DOHH2 (cell line): ENCODE measurements at regions not wholly inside any gene's neighbourhood (a gene's known extent, or its start where the extent isn't known, plus 50 kb on each side); places are given as distances from the start of the nearest gene placed in this dataset.
"Not testable (repeated sequence)": the region's sequence is repeated elsewhere in the genome, so short reads cannot be mapped to it uniquely, and the experiment has no call there.

Experiments used
- H3F3A ChIP-seq: fragments of 200-600 bp; sonication (generic), shearing (Covaris generic); 2 replicates; pipeline ENCODE4 v1.6.0; 2016; ENCODE audit warnings: antibody characterized with exemption, mild to moderate bottlenecking; ENCODE audit not compliant: control insufficient read depth, insufficient read depth
- H3K27ac ChIP-seq: fragments of 200-600 bp; sonication (generic); 2 replicates; pipeline ENCODE4 v1.5.1; 2014; ENCODE audit warnings: low read depth, mild to moderate bottlenecking, low read length, moderate library complexity
- H3K27me3 ChIP-seq: fragments of 200-600 bp; sonication (generic); 2 replicates; pipeline ENCODE4 v1.6.1; 2014; ENCODE audit warnings: mild to moderate bottlenecking, low read length, mixed read lengths; ENCODE audit not compliant: control insufficient read depth
- H3K36me3 ChIP-seq: fragments of 200-600 bp; sonication (generic); 2 replicates; pipeline ENCODE4 v1.6.1; 2014; ENCODE audit warnings: mild to moderate bottlenecking, low read length, moderate library complexity, mixed read lengths; ENCODE audit not compliant: control insufficient read depth
- H3K4me1 ChIP-seq: fragments of 200-600 bp; sonication (generic); 2 replicates; pipeline ENCODE4 v1.6.1; 2014; ENCODE audit warnings: mild to moderate bottlenecking, low read length, mixed read lengths; ENCODE audit not compliant: control insufficient read depth
- H3K4me2 ChIP-seq: fragments of 200-600 bp; sonication (generic); 2 replicates; pipeline ENCODE4 v1.6.0; 2014; ENCODE audit warnings: mild to moderate bottlenecking, low read length, moderate library complexity
- H3K4me3 ChIP-seq: fragments of 200-600 bp; sonication (generic); 2 replicates; pipeline ENCODE4 v1.5.1; 2014; ENCODE audit warnings: mild to moderate bottlenecking, low read length, mixed read lengths
- H3K79me2 ChIP-seq: fragments of 200-600 bp; sonication (generic); 2 replicates; pipeline ENCODE4 v1.6.1; 2014; ENCODE audit warnings: mild to moderate bottlenecking, low read length, mixed read lengths; ENCODE audit not compliant: control insufficient read depth
- H3K9me2 ChIP-seq: fragments of 200-600 bp; sonication (generic); replicated peaks from 2 replicates; pipeline ENCODE4 v1.6.1; 2014; ENCODE audit warnings: mild to moderate bottlenecking, low read length, mixed read lengths; ENCODE audit not compliant: control insufficient read depth
- H3K9me3 ChIP-seq: fragments of 200-600 bp; sonication (generic); 2 replicates; pipeline ENCODE4 v1.6.1; 2014; ENCODE audit warnings: antibody characterized with exemption, low read length, mixed read lengths; ENCODE audit not compliant: control insufficient read depth, insufficient read depth
- H4K20me1 ChIP-seq: fragments of 200-600 bp; sonication (generic); 2 replicates; pipeline ENCODE4 v1.6.0; 2014; ENCODE audit warnings: low read depth, mild to moderate bottlenecking, antibody characterized with exemption, low read length, moderate library complexity; ENCODE audit not compliant: control insufficient read depth, insufficient read depth
- CTCF ChIP-seq: fragments of 200-600 bp; sonication (generic); IDR thresholded peaks from one replicate; pipeline ENCODE4 v1.5.1; 2014; ENCODE audit warnings: antibody characterized with exemption, mild to moderate bottlenecking, low read depth, low read length; ENCODE audit not compliant: poor library complexity, severe bottlenecking
- EZH2phosphoT487 ChIP-seq: fragments of 200-600 bp; sonication (generic); IDR thresholded peaks from 2 replicates; pipeline ENCODE4 v1.6.1; 2017; ENCODE audit warnings: borderline replicate concordance, mild to moderate bottlenecking, antibody characterized with exemption, low read length, moderate library complexity, mixed read lengths

DNA sequence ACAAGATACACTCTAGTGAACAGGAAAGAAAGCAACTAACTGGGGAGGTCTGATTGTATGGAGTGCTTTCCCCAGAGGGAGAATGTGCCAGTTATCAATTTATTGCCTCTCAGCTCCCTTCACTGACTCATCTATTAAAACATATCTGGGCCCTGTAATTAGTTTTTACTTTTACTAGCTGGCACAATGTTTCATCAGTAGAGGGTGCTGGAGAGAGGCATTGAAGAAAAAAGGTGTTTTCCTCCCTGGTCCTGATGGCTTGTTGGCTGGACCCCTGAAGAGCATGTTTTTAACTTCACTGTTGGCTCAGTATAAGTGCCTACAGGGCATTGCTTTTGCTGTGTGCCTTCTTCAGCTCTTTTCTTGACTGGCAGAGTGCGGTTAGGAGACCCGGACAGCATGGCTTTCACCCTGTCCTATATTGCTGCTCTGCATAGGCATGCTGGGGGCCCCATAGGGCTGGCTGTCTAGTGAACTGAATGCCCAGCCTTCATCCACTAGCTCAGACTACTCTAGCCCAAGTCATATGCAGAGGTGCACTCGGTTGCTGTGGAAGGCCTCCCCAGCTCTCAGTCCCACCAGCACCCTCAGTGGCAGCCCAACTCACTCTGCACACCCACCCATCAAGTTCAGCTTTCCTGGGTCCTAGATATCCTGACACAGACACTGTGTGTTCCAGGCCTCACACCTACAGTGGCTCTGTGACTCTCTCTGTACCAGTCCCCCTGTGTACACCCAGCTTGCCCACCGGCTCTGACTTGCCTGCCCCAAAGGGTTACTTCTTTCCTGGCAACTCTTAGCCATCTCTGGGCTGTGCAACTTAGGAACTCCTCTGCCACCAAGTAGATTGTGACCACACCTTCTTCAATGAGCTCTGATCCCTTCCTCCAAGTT is 62.3 kb upstream of the ACYP2 start:
- TF ChIP-seq CTCF (peak; percentile 63), EZH2phosphoT487 (no peak)
- H3K4me3 ChIP-seq = peak overlapping the region; percentile 23

GRCh38 chr2:54050445-54050844 is 65.0 kb upstream of the ACYP2 start:
- Histone ChIP-seq H3F3A (peaks cover 10% of the 10 kb centered on the region; the same call in 1 of the 2 replicates), H3K79me2 (no peaks in the 10 kb centered on the region), H3K27ac (no peak overlapping the region), H3K9me2 (no peaks in the 10 kb centered on the region), H3K9me3 (no peaks in the 10 kb centered on the region; the same call in 1 of the 2 replicates), H3K4me3 (no peak overlapping the region), H3K4me1 (peaks cover 35% of the 10 kb centered on the region), H3K36me3 (no peaks in the 10 kb centered on the region), H4K20me1 (no peaks in the 10 kb centered on the region), H3K4me2 (no peak overlapping the region), H3K27me3 (no peaks in the 10 kb centered on the region)
- TF ChIP-seq CTCF = no peak
- no peak for TF ChIP-seq EZH2phosphoT487

More for the DNA sequence above, 62.3 kb upstream of the ACYP2 start:
- no peaks in the 10 kb centered on the region for H3K9me2 ChIP-seq
- H3K9me3 ChIP-seq = no peaks in the 10 kb centered on the region; the same call in 1 of the 2 replicates
- H3K36me3 ChIP-seq = no peaks in the 10 kb centered on the region
- no peaks in the 10 kb centered on the region for H4K20me1 ChIP-seq
- H3K27me3 ChIP-seq = no peaks in the 10 kb centered on the region
- peaks cover 10% of the 10 kb centered on the region; the same call in 1 of the 2 replicates for H3F3A ChIP-seq
- H3K79me2 ChIP-seq = no peaks in the 10 kb centered on the region
- peak overlapping the region; percentile 51 for H3K4me2 ChIP-seq
- peaks cover 35% of the 10 kb centered on the region for H3K4me1 ChIP-seq
- peak overlapping the region; percentile 33 for H3K27ac ChIP-seq

DNA sequence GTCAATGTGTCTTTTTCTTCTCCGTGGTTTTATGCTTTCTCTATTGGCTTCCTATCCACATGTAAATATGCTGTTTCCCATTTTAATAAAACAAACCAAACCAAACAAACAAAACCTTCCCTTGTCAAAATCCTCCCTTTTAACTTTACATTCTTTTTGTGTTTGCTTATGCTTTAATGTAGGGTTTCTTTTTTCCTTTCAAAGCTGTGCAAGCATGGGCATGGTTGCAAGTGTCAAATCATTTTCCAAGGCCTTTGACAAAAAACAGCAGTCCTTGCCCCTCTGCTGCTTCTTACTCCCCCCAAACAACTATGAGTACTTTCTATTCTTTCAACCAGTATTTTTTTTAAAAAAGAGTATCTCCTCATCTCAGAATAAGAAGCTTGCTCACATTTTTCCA is 66.0 kb upstream of the ACYP2 start:
- Histone ChIP-seq H4K20me1 (no peaks in the 10 kb centered on the region), H3K36me3 (no peaks in the 10 kb centered on the region), H3K4me2 (no peak overlapping the region), H3K9me2 (no peaks in the 10 kb centered on the region), H3K79me2 (no peaks in the 10 kb centered on the region), H3K9me3 (peaks cover 7% of the 10 kb centered on the region; the same call in 1 of the 2 replicates), H3F3A (peaks cover 9% of the 10 kb centered on the region; the same call in 1 of the 2 replicates), H3K27ac (no peak overlapping the region), H3K27me3 (no peaks in the 10 kb centered on the region), H3K4me3 (no peak overlapping the region), H3K4me1 (peaks cover 31% of the 10 kb centered on the region)
- no peak for TF ChIP-seq CTCF
- TF ChIP-seq EZH2phosphoT487 = no peak

- not testable (repeated sequence) for H3K27ac ChIP-seq, H3F3A ChIP-seq, H3K4me3 ChIP-seq, H3K36me3 ChIP-seq, H3K79me2 ChIP-seq, H3K4me2 ChIP-seq, H4K20me1 ChIP-seq, H3K9me2 ChIP-seq, H3K9me3 ChIP-seq, H3K27me3 ChIP-seq
- H3K4me1 ChIP-seq = peaks cover 26% of the 10 kb centered on the region
These were observed 66.5 kb upstream of the ACYP2 start for GRCh38 chr2:54048896-54049295.
